ENCODE measurements at regions not wholly inside any gene's neighbourhood (a gene's known extent, or its start where the extent isn't known, plus 50 kb on each side); places are given as distances from the start of the nearest gene placed in this dataset.

GRCh38 chr7:11252705-11253272, 279.1 kb downstream of the PHF14 start:
- H3K9me3 ChIP-seq, result no peaks in the 10 kb centered on the region
- no peaks in the 10 kb centered on the region for H3K27me3 ChIP-seq
- H3K4me3 ChIP-seq, result no peak overlapping the region
- H3K36me3 ChIP-seq, result no peaks in the 10 kb centered on the region
- no peaks in the 10 kb centered on the region for H3K4me1 ChIP-seq
- no peak for DNase-seq (ENCODE audit: extremely low spot score)
- H3K27ac ChIP-seq (replicated peaks in 1 of 4), result no peak overlapping the region
- TF ChIP-seq EP300 (IDR thresholded peaks at IDR 0.05) (no peak), POLR2AphosphoS5 (IDR thresholded peaks at IDR 0.05) (no peak), CTCF (IDR thresholded peaks at IDR 0.05) (no peak), POLR2A (IDR thresholded peaks at IDR 0.05; ENCODE audit: low read depth) (no peak)
- WGBS, result 80% methylated on average over 3 of the region's 3 CpGs
- intact Hi-C loops (cut with DNase I), result no loop called here

- Histone ChIP-seq H3K36me3 (no peaks in the 10 kb centered on the region), H3K4me1 (no peaks in the 10 kb centered on the region), H3K27ac (replicated peaks in 1 of 4) (no peak overlapping the region), H3K4me3 (no peak overlapping the region), H3K27me3 (no peaks in the 10 kb centered on the region), H3K9me3 (no peaks in the 10 kb centered on the region)
- intact Hi-C loops (cut with DNase I), result no loop called here
- DNase-seq (ENCODE audit: extremely low spot score), result no peak
- WGBS, result 90% methylated on average over 4 of the region's 4 CpGs
- TF ChIP-seq POLR2A (IDR thresholded peaks at IDR 0.05; ENCODE audit: low read depth) (no peak), EP300 (IDR thresholded peaks at IDR 0.05) (no peak), POLR2AphosphoS5 (IDR thresholded peaks at IDR 0.05) (no peak), CTCF (IDR thresholded peaks at IDR 0.05) (no peak)
These were observed 282.8 kb downstream of the PHF14 start for GRCh38 chr7:11256501-11256900.

- no peak for TF ChIP-seq CTCF (IDR thresholded peaks at IDR 0.05)
- TF ChIP-seq EP300 (IDR thresholded peaks at IDR 0.05), result no peak
- TF ChIP-seq POLR2A (IDR thresholded peaks at IDR 0.05; ENCODE audit: low read depth), result no peak
- TF ChIP-seq POLR2AphosphoS5 (IDR thresholded peaks at IDR 0.05), result no peak
- Histone ChIP-seq H3K27ac (replicated peaks in 1 of 4) (no peak overlapping the region), H3K36me3 (no peaks in the 10 kb centered on the region), H3K4me1 (no peaks in the 10 kb centered on the region), H3K9me3 (no peaks in the 10 kb centered on the region), H3K27me3 (no peaks in the 10 kb centered on the region), H3K4me3 (no peak overlapping the region)
- DNase-seq (ENCODE audit: extremely low spot score), result no peak
- intact Hi-C loops (cut with DNase I), result no loop called here
These were observed 287.8 kb downstream of the PHF14 start for GRCh38 chr7:11261470-11261869.

DNA sequence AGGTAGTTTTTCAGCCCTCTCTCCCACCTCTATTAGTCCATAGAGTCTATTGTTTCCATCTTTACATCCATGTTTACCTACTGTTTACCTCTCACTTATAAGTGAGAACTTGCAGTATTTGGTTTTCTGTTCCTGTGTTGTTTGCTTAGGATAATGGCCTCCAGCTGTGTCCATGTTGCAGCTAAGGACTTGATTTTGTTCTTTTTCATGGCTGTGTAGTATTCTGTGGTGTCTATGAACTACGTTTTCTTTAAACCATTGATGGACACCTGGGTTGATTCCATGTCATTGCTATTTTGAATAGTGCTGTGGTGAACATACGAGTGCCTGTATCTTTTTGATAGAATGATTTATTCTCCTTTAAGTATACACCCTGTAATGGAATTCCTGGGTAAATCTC, 292.4 kb downstream of the PHF14 start:
- no peak overlapping the region for H3K4me3 ChIP-seq
- H3K4me1 ChIP-seq, result no peaks in the 10 kb centered on the region
- no peak for DNase-seq (ENCODE audit: extremely low spot score)
- no peaks in the 10 kb centered on the region for H3K27me3 ChIP-seq
- TF ChIP-seq POLR2AphosphoS5 (IDR thresholded peaks at IDR 0.05), result no peak
- no peak for TF ChIP-seq EP300 (IDR thresholded peaks at IDR 0.05)
- TF ChIP-seq CTCF (IDR thresholded peaks at IDR 0.05), result no peak
- TF ChIP-seq POLR2A (IDR thresholded peaks at IDR 0.05; ENCODE audit: low read depth), result no peak
- H3K9me3 ChIP-seq, result no peaks in the 10 kb centered on the region
- intact Hi-C loops (cut with DNase I), result no loop called here
- 77% methylated on average over 2 of the region's 2 CpGs for WGBS
- no peak overlapping the region for H3K27ac ChIP-seq (replicated peaks in 1 of 4)
- no peaks in the 10 kb centered on the region for H3K36me3 ChIP-seq

DNA sequence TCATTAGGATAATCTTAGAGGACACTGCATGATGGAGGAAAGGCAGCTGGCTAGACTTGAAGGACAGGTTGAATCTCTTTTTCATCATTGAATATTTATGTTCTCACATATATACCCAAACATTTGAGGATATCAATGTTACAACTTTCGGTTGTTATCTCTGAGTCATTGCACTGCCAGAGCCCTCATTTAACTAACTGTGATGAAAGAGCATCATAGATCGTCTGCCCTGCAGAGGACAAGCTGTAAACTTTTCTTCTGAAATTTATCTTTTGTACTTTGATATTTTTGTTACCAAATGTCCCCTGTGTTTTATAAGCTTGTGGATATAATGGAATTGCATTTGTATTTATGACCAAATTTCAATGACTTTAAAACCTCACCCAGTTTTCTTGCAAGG, 298.7 kb downstream of the PHF14 start:
- no peak overlapping the region for H3K27ac ChIP-seq (replicated peaks in 1 of 4)
- no peaks in the 10 kb centered on the region for H3K36me3 ChIP-seq
- no peaks in the 10 kb centered on the region for H3K4me1 ChIP-seq
- H3K9me3 ChIP-seq, result no peaks in the 10 kb centered on the region
- intact Hi-C loops (cut with DNase I), result no loop called here
- DNase-seq (ENCODE audit: extremely low spot score), result no peak
- no peak overlapping the region for H3K4me3 ChIP-seq
- TF ChIP-seq EP300 (IDR thresholded peaks at IDR 0.05) (no peak), CTCF (IDR thresholded peaks at IDR 0.05) (no peak), POLR2AphosphoS5 (IDR thresholded peaks at IDR 0.05) (no peak), POLR2A (IDR thresholded peaks at IDR 0.05; ENCODE audit: low read depth) (no peak)
- no peaks in the 10 kb centered on the region for H3K27me3 ChIP-seq
- 67% methylated on average over 2 of the region's 2 CpGs for WGBS

Data from esophagus muscularis mucosa (tissue), 4 donors.